GM18508 (cell line): ENCODE measurements at regions not wholly inside any gene's neighbourhood (a gene's known extent, or its start where the extent isn't known, plus 50 kb on each side); places are given as distances from the start of the nearest gene placed in this dataset.
A peak's percentile ranks its signal among the peaks of the same experiment; 100 is the strongest.
"Not testable (repeated sequence)": the region's sequence is repeated elsewhere in the genome, so short reads cannot be mapped to it uniquely, and the experiment has no call there.

Experiments
- ATAC-seq: cut with Tn5 transposase; IDR thresholded peaks from one replicate; pipeline ENCODE4 v1.9.1; 2021; ENCODE audit warnings: moderate number of reproducible peaks; ENCODE audit not compliant: insufficient read depth, unreplicated experiment

- ATAC-seq, result peak; percentile 62
These were observed 86.2 kb upstream of the ARID1B start for GRCh38 chr6:156691018-156691417.

GRCh38 chr6:156689656-156690055 is 87.5 kb upstream of the ARID1B start:
- no peak for ATAC-seq

GRCh38 chr6:156688620-156688971 is 88.6 kb upstream of the ARID1B start:
- no peak for ATAC-seq

- no peak for ATAC-seq
These were observed 89.2 kb upstream of the ARID1B start for GRCh38 chr6:156687789-156688619.

- no peak for ATAC-seq
These were observed 90.0 kb upstream of the ARID1B start for GRCh38 chr6:156686995-156687788.

- ATAC-seq, result no peak
These were observed 90.7 kb upstream of the ARID1B start for GRCh38 chr6:156686301-156686994.

GRCh38 chr6:156685823-156686222 is 91.4 kb upstream of the ARID1B start:
- ATAC-seq, result no peak

- no peak for ATAC-seq
These were observed 93.4 kb upstream of the ARID1B start for GRCh38 chr6:156683821-156684220.

- ATAC-seq, result no peak
These were observed 100.5 kb upstream of the ARID1B start for GRCh38 chr6:156676721-156677120.

- no peak for ATAC-seq
These were observed 103.0 kb upstream of the ARID1B start for GRCh38 chr6:156674197-156674596.

- ATAC-seq, result not testable (repeated sequence)
These were observed 107.1 kb upstream of the ARID1B start for GRCh38 chr6:156670097-156670496.

GRCh38 chr6:156662025-156662445 is 115.1 kb upstream of the ARID1B start:
- ATAC-seq, result no peak

GRCh38 chr6:156660389-156660788 is 116.8 kb upstream of the ARID1B start:
- no peak for ATAC-seq

GRCh38 chr6:156659822-156660198 is 117.4 kb upstream of the ARID1B start:
- no peak for ATAC-seq

- no peak for ATAC-seq
These were observed 118.0 kb upstream of the ARID1B start for GRCh38 chr6:156658966-156659821.

- no peak for ATAC-seq
These were observed 118.8 kb upstream of the ARID1B start for GRCh38 chr6:156658186-156658965.

GRCh38 chr6:156657296-156657695 is 119.9 kb upstream of the ARID1B start:
- ATAC-seq, result no peak

- no peak for ATAC-seq
These were observed 122.0 kb upstream of the ARID1B start for GRCh38 chr6:156654919-156655918.
